ENCODE measurements at regions not wholly inside any gene's neighbourhood (a gene's known extent, or its start where the extent isn't known, plus 50 kb on each side); places are given as distances from the start of the nearest gene placed in this dataset.

DNA sequence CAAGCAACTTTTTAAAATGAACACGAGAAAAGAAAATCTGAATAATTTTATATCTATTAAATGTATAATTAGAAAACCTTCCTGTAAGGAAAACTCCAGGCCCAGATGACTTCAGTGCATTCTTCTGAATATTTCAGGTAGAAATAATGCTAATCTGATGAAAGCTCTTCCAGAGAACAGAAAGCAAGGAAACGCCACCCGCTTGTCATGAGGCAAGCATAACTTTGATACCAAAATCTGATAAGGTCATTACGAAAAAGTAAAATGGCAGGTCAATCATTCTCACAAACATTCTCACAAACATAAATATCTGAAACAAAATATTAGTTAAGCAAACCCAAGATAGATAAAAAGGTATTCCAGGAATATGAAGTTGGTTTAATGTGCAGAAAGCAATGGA, 60.6 kb upstream of the PCSK6 start:
- no peak for DNase-seq

DNA sequence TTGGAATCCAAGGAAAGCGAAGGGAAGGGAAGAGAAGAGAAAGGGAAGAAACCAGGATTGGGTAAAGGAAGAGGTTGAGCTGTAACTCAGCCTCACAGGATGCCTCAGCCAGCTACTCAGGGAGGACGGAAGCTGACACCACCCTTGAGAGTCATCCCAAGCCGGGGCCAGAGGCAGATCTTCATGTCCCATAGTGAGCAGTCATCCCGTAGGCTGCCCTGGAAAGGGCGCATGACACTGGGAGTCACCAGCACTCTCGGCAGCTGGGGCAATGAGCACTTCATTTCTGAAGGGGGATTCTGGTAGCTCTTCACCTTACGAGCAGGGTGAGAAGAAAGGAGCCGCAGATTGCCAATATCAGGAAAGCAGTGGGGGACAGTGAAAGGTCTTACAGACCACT, 60.1 kb upstream of the PCSK6 start:
- DNase-seq: no peak

- no peak for DNase-seq
These were observed 58.2 kb upstream of the PCSK6 start for GRCh38 chr15:101547737-101548136.

DNA sequence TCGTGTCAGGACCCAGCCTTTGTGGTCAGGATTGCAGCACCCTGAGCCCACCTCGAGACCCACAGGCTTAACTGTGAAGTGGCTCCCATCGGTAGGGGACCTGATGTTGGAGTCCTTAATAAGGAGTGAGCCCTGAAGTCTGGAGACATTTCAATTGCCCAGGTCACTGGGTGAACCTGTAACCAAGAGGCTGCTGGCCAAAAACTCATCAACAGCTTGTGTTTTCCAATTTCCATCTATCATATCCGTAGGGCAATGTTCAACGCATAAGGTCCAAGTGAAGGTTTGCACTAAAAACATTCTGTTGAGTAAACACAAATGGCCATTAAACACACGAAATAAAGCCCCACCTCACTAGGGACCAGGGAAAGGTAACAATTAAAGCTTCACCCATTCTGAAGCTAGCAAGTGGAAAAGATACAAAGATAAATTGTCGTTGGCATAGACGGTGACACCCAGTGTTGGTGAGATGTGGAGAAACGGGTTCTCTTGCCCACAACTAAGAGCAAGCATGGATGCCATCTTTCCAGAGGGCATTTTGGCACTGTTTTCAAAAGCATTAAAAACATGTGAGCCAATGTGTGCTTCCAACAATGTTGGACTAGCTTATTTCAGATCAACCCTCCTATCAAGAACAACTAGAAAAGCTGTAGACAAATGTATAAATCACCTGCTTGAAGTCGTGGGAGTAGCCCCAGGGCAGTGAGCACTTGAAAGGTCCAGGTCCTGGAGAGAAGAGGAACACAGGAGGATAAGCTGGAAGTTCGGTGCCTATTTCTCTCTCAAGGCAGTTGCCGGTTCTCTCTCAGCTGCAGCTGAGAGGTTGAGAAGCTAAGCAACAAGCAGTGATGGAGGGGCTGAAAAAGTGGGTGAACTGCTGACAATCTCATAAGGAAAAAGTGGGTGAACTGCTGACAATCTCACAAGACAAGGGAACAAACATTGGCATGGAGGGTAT, 56.3 kb upstream of the PCSK6 start:
- no peak for DNase-seq

DNA sequence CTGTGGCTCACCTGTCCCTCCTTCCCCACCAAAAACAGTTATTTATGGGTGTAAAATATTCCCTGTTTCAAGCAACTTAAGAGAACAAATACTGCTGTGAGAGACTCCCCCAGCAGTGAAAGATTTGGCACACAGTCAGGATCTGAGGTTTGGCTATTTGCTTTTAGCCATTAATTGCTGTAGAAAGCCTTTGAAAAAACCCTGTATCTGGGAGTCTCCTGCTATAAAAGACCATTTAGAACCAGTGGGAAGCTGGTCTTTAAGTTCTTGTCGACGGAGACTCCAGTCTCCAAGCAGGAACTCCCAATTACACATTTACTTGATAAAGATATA, 55.1 kb upstream of the PCSK6 start:
- DNase-seq: no peak

GRCh38 chr15:101543926-101544612, 54.6 kb upstream of the PCSK6 start:
- DNase-seq: no peak

- no peak for DNase-seq
These were observed 53.9 kb upstream of the PCSK6 start for GRCh38 chr15:101543431-101543830.

GRCh38 chr15:101543026-101543390, 53.5 kb upstream of the PCSK6 start:
- no peak for DNase-seq

GRCh38 chr15:101542306-101543025, 53.0 kb upstream of the PCSK6 start:
- no peak for DNase-seq

GRCh38 chr15:101541501-101542292, 52.2 kb upstream of the PCSK6 start:
- DNase-seq: no peak

DNA sequence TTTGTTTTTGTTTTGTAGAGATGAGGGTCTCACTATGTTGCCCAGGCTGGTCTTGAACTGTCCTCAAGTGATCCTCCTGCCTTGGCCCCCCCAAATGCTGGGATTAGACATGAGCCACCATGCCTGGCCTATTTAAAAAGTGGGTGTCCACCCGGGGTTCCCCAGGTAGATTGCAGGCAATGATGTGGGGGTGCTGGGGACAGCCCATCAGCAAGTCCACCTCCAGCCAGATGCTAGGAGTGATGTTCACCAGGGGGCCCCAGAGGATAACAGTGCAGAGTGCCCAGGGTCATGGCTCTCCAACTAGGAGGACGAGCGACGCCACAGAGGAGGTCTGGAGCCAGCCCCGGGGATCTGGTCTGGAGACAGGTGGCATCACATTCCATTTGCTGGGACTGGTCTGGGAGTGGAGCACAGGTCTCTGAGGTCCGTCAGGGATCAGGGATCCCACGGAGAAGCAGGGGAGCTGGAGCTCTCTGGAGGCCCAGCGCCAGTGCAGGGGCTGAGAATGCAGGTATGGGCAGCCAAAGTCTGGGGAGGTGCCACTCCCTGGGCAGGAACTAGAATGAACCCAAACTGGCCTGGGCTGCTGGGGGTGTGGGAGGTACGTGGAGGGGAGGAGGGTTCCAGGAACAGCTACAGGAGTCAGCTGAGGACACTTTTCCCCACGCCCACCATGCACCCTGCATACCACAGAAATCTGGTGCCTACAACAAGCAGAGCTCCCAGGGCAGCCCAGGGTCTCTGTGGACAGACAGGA, 51.2 kb upstream of the PCSK6 start:
- DNase-seq: no peak

DNA sequence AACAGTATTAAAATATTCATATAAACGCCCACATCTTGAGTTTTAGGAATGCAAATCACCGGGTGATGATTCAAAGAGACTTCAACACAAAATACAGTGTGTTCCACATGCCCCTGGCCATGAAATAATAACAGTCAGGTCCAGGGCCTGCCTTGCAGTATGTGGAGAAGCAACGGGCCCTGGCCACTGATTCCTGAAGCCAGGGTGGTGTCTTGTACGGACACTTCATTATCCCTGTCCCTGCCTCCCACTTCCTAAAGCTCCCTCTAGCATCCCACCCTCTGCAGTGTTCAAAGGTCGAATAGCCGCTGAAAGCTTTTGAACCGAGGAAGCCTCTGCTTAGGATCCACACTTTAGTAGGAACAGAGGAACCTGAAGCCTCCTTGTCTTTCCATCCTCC, 50.4 kb upstream of the PCSK6 start:
- DNase-seq: no peak

DNA sequence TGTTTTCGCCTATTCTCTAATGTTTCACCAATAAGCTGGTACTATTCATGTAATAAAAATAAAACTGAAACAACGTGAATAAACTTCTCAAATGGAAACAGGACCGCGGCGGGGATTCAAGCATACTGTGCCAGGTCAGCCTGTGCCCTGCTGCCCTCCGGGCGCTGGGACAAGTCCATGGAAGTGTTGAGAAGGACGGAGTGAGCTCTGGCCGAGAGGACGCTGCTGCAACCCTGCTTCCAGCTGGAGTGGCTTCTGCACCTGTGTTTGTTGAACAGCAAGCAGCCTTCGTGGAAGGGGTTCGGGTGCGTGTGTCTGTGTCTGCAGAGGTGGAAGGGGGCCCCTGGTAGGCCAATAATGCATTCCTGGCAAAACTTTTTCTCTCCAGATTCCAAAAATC, 50.0 kb upstream of the PCSK6 start:
- no peak for DNase-seq
